GM18861 (cell line): ENCODE measurements at regions not wholly inside any gene's neighbourhood (a gene's known extent, or its start where the extent isn't known, plus 50 kb on each side); places are given as distances from the start of the nearest gene placed in this dataset.
"Not testable (repeated sequence)": the region's sequence is repeated elsewhere in the genome, so short reads cannot be mapped to it uniquely, and the experiment has no call there.

Source experiments
- ATAC-seq: cut with Tn5 transposase; IDR thresholded peaks from one replicate; pipeline ENCODE4 v1.9.1; 2021; ENCODE audit not compliant: unreplicated experiment

GRCh38 chr3:197372047-197372661 is 73.7 kb upstream of the DLG1 start:
- no peak for ATAC-seq

GRCh38 chr3:197371591-197372046 is 73.2 kb upstream of the DLG1 start:
- no peak for ATAC-seq

GRCh38 chr3:197369545-197369944 is 71.1 kb upstream of the DLG1 start:
- no peak for ATAC-seq

GRCh38 chr3:197368821-197369220 is 70.4 kb upstream of the DLG1 start:
- ATAC-seq, result no peak

GRCh38 chr3:197368330-197368729 is 69.9 kb upstream of the DLG1 start:
- no peak for ATAC-seq

- ATAC-seq, result no peak
Measured at GRCh38 chr3:197367081-197367780, 68.8 kb upstream of the DLG1 start.

- no peak for ATAC-seq
Measured at GRCh38 chr3:197366301-197367044, 68.1 kb upstream of the DLG1 start.

- ATAC-seq, result no peak
Measured at GRCh38 chr3:197365586-197365985, 67.2 kb upstream of the DLG1 start.

GRCh38 chr3:197364410-197365071 is 66.1 kb upstream of the DLG1 start:
- no peak for ATAC-seq

- ATAC-seq, result no peak
Measured at GRCh38 chr3:197363553-197364409, 65.4 kb upstream of the DLG1 start.

- ATAC-seq, result no peak
Measured at GRCh38 chr3:197362081-197362480, 63.7 kb upstream of the DLG1 start.

- ATAC-seq, result not testable (repeated sequence)
Measured at GRCh38 chr3:197360095-197360494, 61.7 kb upstream of the DLG1 start.

- ATAC-seq, result not testable (repeated sequence)
Measured at GRCh38 chr3:197359476-197359875, 61.1 kb upstream of the DLG1 start.

GRCh38 chr3:197356741-197357140 is 58.3 kb upstream of the DLG1 start:
- no peak for ATAC-seq

GRCh38 chr3:197356275-197356674 is 57.9 kb upstream of the DLG1 start:
- ATAC-seq, result no peak

GRCh38 chr3:197355713-197356112 is 57.3 kb upstream of the DLG1 start:
- no peak for ATAC-seq

- ATAC-seq, result no peak
Measured at GRCh38 chr3:197354568-197355001, 56.2 kb upstream of the DLG1 start.

GRCh38 chr3:197353867-197354567 is 55.6 kb upstream of the DLG1 start:
- no peak for ATAC-seq

GRCh38 chr3:197353001-197353866 is 54.8 kb upstream of the DLG1 start:
- no peak for ATAC-seq
